ENCODE measurements at regions not wholly inside any gene's neighbourhood (a gene's known extent, or its start where the extent isn't known, plus 50 kb on each side); places are given as distances from the start of the nearest gene placed in this dataset.

DNA sequence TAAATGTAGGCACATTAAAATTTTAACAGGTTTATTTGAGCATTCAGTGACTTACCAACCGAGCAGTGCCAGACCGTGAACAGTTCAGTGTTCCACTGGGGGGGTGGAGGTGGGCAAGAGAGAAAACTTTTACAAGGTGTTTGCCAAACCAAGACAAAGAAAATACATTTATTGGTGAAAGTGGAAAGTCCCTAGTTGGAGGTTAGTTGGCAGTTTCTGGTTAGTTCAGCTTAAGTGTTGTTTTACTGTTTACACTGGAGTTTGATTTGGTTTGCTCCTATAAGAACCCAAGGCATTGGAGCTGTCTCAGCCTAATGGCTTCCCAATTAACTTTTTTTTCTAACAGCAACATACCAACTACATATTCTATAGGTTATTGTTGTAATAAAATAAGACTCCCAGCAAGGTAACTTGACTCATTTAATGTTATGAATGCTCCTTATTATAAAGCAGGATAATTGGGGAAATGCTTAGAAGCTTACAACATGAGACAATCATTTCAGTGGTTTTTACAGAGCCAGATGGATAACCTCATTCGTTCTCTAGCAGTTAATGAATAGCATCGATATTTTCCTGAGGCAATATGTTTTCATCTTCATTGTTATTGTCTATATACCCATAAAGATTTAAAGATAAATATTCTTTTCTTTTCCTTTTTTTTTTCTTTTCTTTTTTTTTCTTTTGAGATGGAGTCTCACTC lies 115.8 kb downstream of the ETNK1 start:
- DNase-seq = no peak

DNA sequence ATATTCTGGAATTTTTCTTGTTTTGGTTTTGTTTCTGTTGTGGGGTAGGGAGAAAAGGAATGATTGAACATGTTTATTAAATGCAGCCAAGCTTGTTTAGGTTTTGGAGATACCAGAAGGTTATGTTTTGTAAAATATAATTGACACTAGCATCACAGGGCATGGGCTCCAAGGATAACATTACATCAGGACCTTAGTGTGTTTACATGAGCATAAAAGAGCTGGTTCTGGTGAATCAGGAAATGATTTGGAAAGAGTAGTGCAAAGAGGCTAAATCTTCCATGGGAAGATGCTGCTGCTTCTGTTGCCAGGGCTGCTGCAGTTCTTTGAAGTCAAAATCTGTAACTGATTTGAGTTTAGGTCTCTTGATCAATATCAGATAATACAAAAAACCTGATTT lies 118.7 kb downstream of the ETNK1 start:
- no peak for DNase-seq

GRCh38 chr12:22744197-22744596 lies 119.2 kb downstream of the ETNK1 start:
- DNase-seq = no peak

GRCh38 chr12:22746720-22747119 lies 121.7 kb downstream of the ETNK1 start:
- DNase-seq = no peak

DNA sequence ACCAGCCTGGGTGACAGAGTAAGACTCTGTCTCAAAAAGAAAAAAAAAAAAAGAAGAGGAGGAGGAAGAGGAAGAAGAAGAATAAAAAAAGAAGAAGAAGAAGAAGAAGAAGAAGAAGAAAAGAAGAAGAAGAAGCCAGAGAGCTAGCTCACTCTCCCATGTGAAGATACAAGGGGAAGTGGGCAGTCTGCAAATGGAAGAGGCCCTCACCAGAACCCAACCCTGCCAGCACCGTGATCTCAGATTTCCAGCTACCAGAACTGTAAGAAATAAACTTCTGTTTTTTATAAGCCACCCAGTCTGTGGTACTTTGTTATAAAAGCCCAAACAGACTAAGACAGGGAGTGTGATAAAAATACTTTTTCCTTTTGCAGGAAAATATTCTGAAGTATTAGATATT lies 130.7 kb downstream of the ETNK1 start:
- DNase-seq = peak; percentile 45 to 68 (median 60)

- DNase-seq = no peak
Measured at GRCh38 chr12:22759769-22760674, 135.1 kb downstream of the ETNK1 start.

- no peak for DNase-seq
Measured at GRCh38 chr12:22765421-22766130, 140.6 kb downstream of the ETNK1 start.

GRCh38 chr12:22766911-22767420 lies 142.0 kb downstream of the ETNK1 start:
- DNase-seq = no peak

DNA sequence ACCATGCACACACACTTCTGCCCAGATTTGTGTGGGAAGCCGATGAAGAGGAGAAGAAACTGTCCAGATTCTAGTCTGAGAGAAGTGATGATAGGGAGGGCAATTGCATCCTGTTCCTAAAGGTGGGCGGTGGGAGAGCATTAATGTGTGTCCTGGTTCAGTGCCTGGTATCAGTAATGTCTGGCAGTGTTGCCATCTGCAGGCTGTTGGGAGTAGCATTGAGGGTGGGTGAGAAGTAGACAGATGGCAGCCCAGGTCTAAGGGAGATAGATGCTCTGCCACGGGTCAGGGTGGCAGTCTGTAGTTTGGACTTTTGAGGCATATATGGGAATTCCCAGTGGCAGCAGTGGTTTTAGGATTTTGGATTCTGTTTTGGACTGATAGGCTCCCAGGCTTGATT lies 156.4 kb downstream of the ETNK1 start:
- no peak for DNase-seq

- no peak for DNase-seq
Measured at GRCh38 chr12:22787557-22787956, 162.6 kb downstream of the ETNK1 start.

DNA sequence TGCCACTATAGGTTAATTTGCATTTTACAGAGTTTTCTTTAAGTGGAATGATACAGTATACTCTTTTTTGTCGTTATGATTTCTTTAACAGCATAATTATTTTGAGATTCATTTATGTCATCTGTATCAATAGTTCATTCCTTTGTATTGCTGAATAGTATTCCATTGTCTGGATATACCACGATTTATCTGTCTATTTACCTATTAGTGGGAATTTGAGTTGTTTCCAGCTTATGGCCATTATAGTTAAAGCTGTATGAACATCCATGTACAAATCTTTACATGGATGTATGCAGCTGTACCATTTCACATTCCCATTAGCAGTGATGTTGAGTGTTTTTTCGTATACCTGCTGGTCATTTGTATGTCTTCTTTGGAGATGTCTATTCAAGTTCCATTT lies 163.9 kb downstream of the ETNK1 start:
- no peak for DNase-seq

DNA sequence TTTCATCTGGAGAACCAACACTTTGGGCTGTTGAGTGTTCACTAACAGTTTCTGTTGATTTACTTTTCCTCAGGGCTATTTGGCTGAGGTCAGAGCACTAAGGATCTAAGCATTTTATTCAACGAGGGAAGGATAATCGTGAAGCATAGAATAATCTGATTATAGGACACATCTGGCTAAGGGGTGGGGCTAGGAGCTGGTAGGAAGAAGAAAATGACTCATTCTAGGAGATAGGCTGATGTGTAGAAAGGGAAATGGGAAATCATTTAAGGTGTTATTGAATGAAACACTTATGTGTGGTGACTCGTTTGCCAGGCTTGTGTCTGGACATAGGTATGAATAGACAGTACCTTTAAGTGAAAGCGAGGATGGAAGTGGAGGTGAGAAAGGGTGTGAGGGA lies 167.2 kb downstream of the ETNK1 start:
- DNase-seq = no peak

- DNase-seq = no peak
Measured at GRCh38 chr12:22794017-22794416, 169.0 kb downstream of the ETNK1 start.

GRCh38 chr12:22796941-22797630 lies 172.1 kb downstream of the ETNK1 start:
- no peak for DNase-seq

DNA sequence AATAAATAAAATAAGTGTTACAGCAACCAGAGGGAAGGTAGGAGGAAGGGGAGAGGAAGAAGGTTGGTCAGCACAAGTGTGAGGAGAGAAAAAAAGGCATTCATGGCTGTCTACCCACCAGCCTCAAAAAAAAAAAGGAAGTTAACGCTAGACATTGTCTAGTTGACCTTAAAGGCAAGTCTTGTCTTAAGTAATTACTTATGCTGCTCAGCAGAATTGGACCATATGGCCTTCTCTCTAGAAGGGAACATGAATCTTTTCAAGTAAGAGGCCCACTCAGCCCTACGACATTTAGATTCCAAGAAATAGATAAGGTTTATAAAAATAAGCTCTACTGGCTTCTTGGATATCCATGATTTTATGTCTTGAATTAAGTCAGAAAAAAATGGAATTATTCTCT lies 172.7 kb downstream of the ETNK1 start:
- DNase-seq = peak; percentile 25 to 76 (median 60)

- no peak for DNase-seq
Measured at GRCh38 chr12:22798116-22798515, 173.1 kb downstream of the ETNK1 start.

- peak; percentile 28 to 58 (median 48) for DNase-seq
Measured at GRCh38 chr12:22799503-22799902, 174.5 kb downstream of the ETNK1 start.

DNA sequence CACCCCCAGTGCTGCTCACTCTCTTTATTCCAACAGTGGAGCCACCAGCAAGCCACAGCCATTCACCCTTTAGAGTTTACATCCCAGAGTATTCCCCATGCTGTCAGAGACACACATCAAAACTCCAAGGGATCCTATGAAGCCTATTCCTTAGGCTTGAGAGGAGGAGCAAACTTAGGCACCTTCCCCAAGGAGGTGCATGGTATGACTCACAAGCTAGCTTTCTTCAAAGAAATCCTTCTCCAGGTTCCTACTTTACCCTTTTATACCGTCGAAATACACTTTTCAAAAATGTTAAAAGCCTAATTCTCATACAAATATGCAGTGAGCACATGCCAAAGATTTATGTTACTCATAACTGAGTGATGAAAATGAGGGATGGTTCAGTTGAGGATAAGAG lies 175.4 kb downstream of the ETNK1 start:
- DNase-seq = no peak

DNA sequence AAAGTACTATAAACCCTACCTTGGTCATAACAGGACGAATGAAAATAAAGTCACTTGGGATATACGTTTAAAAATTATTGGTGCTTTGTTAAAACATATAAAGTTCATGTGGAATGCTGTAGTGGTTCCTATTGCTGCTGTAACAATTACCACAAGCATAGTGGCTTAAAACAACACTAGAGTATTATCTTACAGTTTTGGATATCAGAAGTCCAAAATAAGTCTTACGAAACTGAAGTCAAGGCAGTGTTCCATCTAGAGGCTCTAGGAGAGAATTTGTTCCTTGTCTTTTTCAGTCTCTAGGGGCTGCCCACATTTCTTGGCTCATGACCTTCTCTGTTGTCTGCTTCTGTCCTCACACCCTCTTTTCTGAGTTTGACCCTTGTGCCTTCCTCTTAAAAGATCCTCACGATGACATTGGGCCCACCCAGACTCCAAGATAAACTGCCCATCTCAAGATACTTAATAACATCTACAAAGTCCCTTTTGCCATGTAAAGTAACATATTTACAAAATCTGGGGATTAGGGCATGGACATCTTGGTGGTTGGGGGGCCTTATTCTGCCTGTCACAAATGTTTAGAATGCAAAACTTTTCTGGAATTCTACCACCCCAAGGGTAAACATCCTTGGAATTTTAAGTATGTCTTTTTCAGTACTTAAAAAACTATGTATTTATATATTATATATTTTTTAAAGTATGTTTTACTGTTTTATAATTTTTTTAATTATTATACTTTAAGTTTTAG lies 178.1 kb downstream of the ETNK1 start:
- DNase-seq = no peak

- DNase-seq = no peak
Measured at GRCh38 chr12:22803725-22804124, 178.8 kb downstream of the ETNK1 start.

DNA sequence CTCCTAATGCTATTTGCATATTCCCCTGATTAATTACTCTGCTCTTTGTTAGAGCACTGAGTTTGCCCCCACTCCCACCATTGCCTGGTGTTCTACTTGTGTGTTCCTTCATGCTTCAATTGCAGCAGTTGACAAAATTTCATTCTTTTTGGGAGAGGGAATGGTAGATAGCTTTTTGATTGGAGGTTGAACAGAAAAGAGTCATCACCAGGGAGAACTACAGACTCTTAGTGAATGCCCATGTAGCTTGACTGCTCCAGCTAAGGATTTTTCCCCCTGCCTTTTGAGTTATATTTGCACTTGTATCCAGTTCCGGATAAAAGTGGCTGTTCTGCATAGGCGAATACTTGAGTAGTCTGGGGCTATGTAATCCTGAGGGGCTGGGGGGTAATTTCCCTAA lies 183.9 kb downstream of the ETNK1 start:
- DNase-seq = no peak

DNA sequence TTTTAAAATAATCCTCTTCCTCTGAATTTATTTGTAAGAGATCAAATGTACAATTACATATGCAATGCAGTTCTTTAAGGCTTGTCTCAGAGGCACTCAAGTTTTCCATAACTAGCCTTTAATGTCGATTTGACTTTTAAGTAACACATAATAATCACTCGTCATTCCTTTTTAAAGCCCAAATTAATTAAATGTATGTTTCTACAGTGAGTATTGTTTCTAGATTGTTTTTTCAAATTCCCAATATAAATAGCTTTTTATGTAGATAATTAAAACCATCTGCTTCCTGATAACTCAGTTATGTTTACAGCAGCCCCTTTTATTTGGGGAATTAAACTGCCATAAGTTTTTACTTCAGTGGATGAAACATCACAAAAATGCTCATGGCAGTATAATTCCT lies 185.1 kb downstream of the ETNK1 start:
- DNase-seq = no peak

All from suppressor macrophage (primary cell).